ENCODE measurements at regions not wholly inside any gene's neighbourhood (a gene's known extent, or its start where the extent isn't known, plus 50 kb on each side); places are given as distances from the start of the nearest gene placed in this dataset.

DNA sequence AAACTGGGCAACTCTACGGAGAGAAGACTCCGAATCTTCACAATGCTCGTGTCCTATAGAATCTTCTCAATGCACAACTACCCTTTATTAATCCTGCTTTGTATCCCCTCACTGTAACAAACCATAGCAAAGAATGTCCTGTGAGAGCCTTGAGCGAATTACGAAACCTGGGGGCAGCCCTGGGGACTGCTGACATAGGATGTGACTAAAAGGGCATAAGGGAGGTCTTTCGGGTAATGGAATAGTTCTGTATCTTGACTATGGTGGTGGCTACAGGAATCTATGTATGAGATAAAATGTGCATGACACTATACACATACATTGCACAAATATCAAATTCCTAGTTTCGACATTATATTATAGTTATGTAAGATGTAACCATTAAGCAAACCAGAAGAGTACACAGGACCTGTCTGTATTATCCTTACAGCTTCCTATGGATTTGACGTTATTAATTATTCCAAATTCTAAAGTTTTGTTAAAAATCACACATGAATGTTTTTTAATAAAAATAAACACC, 162.5 kb upstream of the KCTD7 start:
- TF ChIP-seq, protein P1, sequence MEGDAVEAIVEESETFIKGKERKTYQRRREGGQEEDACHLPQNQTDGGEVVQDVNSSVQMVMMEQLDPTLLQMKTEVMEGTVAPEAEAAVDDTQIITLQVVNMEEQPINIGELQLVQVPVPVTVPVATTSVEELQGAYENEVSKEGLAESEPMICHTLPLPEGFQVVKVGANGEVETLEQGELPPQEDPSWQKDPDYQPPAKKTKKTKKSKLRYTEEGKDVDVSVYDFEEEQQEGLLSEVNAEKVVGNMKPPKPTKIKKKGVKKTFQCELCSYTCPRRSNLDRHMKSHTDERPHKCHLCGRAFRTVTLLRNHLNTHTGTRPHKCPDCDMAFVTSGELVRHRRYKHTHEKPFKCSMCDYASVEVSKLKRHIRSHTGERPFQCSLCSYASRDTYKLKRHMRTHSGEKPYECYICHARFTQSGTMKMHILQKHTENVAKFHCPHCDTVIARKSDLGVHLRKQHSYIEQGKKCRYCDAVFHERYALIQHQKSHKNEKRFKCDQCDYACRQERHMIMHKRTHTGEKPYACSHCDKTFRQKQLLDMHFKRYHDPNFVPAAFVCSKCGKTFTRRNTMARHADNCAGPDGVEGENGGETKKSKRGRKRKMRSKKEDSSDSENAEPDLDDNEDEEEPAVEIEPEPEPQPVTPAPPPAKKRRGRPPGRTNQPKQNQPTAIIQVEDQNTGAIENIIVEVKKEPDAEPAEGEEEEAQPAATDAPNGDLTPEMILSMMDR (IDR thresholded peaks at IDR 0.05), result no peak
- no peak for TF ChIP-seq POLR2A (IDR thresholded peaks at IDR 0.05)
